ENCODE measurements at regions not wholly inside any gene's neighbourhood (a gene's known extent, or its start where the extent isn't known, plus 50 kb on each side); places are given as distances from the start of the nearest gene placed in this dataset.

- DNase-seq: no peak
Observed at GRCh38 chr2:8540552-8541055, 141.3 kb upstream of the ID2 start.

- no peak for DNase-seq
Observed at GRCh38 chr2:8541223-8541622, 140.6 kb upstream of the ID2 start.

GRCh38 chr2:8541636-8542035, 140.2 kb upstream of the ID2 start:
- DNase-seq: no peak

GRCh38 chr2:8542381-8543059, 139.3 kb upstream of the ID2 start:
- no peak for DNase-seq

- no peak for DNase-seq
Observed at GRCh38 chr2:8543060-8543382, 138.8 kb upstream of the ID2 start.

- DNase-seq: no peak
Observed at GRCh38 chr2:8543383-8544170, 138.3 kb upstream of the ID2 start.

- DNase-seq: no peak
Observed at GRCh38 chr2:8544171-8544785, 137.6 kb upstream of the ID2 start.

GRCh38 chr2:8544786-8545694, 136.8 kb upstream of the ID2 start:
- no peak for DNase-seq

GRCh38 chr2:8545695-8546611, 135.9 kb upstream of the ID2 start:
- no peak for DNase-seq

GRCh38 chr2:8546612-8547283, 135.1 kb upstream of the ID2 start:
- DNase-seq: no peak

GRCh38 chr2:8547284-8548064, 134.4 kb upstream of the ID2 start:
- no peak for DNase-seq

- DNase-seq: no peak
Observed at GRCh38 chr2:8548065-8548618, 133.7 kb upstream of the ID2 start.

- DNase-seq: no peak
Observed at GRCh38 chr2:8548619-8549150, 133.2 kb upstream of the ID2 start.

- DNase-seq: no peak
Observed at GRCh38 chr2:8549273-8549922, 132.5 kb upstream of the ID2 start.

GRCh38 chr2:8549942-8550341, 131.9 kb upstream of the ID2 start:
- no peak for DNase-seq

- DNase-seq: no peak
Observed at GRCh38 chr2:8550481-8550880, 131.4 kb upstream of the ID2 start.

- DNase-seq: no peak
Observed at GRCh38 chr2:8550937-8551621, 130.8 kb upstream of the ID2 start.

- DNase-seq: no peak
Observed at GRCh38 chr2:8551622-8552074, 130.2 kb upstream of the ID2 start.
